ENCODE measurements at regions not wholly inside any gene's neighbourhood (a gene's known extent, or its start where the extent isn't known, plus 50 kb on each side); places are given as distances from the start of the nearest gene placed in this dataset.

DNA sequence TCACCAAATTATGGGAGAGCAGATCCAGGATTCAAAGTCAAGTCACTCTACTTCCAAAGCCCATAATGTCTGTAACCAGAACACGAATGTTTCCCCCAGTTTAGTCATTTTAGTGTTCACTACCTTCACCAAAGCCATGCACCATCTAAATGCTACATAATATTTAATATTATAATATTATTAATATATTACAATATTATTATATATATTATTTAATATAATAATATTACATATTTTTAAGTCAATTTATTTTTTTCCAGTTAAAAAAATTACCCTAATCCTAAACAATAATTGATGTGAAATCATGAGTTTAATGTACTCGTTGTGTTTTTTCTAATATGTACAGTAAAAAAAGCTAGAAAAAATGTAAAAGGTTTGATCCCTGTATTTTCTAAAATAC, 276.6 kb upstream of the TBL1XR1 start:
- no peak for TF ChIP-seq POLR2A (IDR thresholded peaks at IDR 0.05; ENCODE audit: low read depth, low read length)
- TF ChIP-seq GATA2 (IDR thresholded peaks at IDR 0.05; ENCODE audit: insufficient read depth, insufficient read length, low read depth, low read length) = no peak
- TF ChIP-seq, protein P1, sequence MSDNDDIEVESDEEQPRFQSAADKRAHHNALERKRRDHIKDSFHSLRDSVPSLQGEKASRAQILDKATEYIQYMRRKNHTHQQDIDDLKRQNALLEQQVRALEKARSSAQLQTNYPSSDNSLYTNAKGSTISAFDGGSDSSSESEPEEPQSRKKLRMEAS (IDR thresholded peaks at IDR 0.05; ENCODE audit: insufficient read depth, insufficient read length) = no peak
- TF ChIP-seq, protein P2, sequence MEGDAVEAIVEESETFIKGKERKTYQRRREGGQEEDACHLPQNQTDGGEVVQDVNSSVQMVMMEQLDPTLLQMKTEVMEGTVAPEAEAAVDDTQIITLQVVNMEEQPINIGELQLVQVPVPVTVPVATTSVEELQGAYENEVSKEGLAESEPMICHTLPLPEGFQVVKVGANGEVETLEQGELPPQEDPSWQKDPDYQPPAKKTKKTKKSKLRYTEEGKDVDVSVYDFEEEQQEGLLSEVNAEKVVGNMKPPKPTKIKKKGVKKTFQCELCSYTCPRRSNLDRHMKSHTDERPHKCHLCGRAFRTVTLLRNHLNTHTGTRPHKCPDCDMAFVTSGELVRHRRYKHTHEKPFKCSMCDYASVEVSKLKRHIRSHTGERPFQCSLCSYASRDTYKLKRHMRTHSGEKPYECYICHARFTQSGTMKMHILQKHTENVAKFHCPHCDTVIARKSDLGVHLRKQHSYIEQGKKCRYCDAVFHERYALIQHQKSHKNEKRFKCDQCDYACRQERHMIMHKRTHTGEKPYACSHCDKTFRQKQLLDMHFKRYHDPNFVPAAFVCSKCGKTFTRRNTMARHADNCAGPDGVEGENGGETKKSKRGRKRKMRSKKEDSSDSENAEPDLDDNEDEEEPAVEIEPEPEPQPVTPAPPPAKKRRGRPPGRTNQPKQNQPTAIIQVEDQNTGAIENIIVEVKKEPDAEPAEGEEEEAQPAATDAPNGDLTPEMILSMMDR (IDR thresholded peaks at IDR 0.05; ENCODE audit: extremely low read depth in 1 of 2, insufficient read depth in 1 of 2, low read depth in 1 of 2, low read length in 2 of 2) = no peak
- TF ChIP-seq EZH2 (IDR thresholded peaks at IDR 0.05; ENCODE audit: borderline replicate concordance, low read depth, low read length, severe bottlenecking) = no peak
- TF ChIP-seq POLR2AphosphoS5 (IDR thresholded peaks at IDR 0.05; ENCODE audit: insufficient read depth, low read depth, low read length) = no peak
- no peak for TF ChIP-seq FOS (IDR thresholded peaks at IDR 0.05; ENCODE audit: borderline replicate concordance, insufficient read depth, low read length)
- no peak for TF ChIP-seq MYC (IDR thresholded peaks at IDR 0.05; ENCODE audit: low read depth, low read length)
- no peak for TF ChIP-seq JUN (IDR thresholded peaks at IDR 0.05; ENCODE audit: borderline replicate concordance, insufficient read depth, insufficient read length, low read depth)
